ENCODE measurements at regions not wholly inside any gene's neighbourhood (a gene's known extent, or its start where the extent isn't known, plus 50 kb on each side); places are given as distances from the start of the nearest gene placed in this dataset.

DNA sequence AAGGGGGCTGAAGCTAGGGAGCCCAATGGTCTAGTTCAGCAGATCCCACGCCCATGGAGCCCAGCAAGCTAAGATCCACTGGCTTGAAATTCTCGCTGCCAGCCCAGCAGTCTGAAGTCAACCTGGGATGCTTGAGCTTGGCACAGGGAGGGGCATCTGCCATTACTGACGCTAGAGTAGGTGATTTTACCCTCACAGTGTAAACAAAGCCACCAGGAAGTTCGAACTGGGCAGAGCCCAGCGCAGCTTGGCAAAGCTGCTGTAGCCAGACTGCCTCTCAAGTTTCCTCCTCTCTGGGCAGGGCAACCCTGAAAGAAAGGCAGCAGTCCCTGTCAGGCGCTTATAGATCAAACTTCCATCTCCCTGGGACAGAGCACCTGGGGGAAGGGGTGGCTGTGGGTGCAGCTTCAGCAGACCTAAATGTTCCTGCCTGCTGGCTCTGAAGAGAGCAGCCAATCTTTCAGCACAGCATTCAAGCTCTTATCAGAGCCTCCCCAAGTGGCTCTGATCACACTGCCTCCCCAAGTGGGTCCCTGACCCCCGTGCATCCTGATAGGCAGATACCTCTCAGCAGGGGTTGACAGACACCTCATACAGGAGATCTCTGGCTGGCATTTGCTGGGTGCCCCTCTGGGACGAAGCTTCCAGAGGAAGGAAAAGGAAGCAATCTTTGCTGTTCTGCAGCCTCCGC is 167.8 kb downstream of the CCDC71L start:
- TF ChIP-seq, protein P1, sequence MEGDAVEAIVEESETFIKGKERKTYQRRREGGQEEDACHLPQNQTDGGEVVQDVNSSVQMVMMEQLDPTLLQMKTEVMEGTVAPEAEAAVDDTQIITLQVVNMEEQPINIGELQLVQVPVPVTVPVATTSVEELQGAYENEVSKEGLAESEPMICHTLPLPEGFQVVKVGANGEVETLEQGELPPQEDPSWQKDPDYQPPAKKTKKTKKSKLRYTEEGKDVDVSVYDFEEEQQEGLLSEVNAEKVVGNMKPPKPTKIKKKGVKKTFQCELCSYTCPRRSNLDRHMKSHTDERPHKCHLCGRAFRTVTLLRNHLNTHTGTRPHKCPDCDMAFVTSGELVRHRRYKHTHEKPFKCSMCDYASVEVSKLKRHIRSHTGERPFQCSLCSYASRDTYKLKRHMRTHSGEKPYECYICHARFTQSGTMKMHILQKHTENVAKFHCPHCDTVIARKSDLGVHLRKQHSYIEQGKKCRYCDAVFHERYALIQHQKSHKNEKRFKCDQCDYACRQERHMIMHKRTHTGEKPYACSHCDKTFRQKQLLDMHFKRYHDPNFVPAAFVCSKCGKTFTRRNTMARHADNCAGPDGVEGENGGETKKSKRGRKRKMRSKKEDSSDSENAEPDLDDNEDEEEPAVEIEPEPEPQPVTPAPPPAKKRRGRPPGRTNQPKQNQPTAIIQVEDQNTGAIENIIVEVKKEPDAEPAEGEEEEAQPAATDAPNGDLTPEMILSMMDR (IDR thresholded peaks at IDR 0.05): no peak
- no peak for TF ChIP-seq ZFX (IDR thresholded peaks at IDR 0.05; ENCODE audit: borderline replicate concordance)
- H3K27ac ChIP-seq: no peak overlapping the region

DNA sequence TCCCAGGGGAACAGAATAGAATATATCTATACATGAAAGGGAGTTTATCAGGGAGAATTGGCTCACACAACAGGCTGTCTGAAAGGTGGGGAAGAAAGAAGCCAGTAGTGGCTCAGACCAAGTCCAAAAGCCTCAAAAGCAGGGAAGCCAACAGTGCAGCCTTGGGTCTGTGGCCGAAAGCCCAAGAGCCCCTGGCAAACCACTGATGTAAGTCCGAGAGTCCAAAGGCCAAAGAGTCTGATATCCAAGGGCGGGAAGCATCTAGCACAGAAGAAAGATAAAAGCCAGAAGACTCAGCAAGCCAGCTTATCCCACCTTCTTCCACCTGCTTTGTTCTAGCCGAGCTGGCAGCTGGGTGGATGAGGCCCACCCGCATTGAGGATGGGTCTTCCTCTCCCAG is 172.5 kb downstream of the CCDC71L start:
- TF ChIP-seq, protein P1 (IDR thresholded peaks at IDR 0.05): no peak
- no peak for TF ChIP-seq ZFX (IDR thresholded peaks at IDR 0.05; ENCODE audit: borderline replicate concordance)
- H3K27ac ChIP-seq: no peak overlapping the region

DNA sequence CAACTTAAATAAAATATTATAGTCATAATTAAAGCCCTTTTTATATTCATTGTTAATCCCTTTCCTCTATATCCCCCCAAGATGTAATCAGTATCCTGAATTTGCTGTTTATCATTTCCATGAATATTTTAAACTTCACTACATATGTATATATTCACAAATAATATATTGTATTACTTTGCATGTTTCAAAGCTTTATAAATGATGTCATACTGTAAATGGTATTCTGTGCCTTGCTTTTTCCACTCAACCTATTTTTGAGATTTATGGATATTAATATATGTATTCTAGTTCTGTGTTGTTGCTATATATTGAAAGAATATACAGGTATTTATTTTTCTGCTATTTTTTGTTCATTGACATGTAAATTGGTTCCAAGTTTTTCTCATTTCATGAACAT is 173.1 kb downstream of the CCDC71L start:
- no peak overlapping the region for H3K27ac ChIP-seq
- TF ChIP-seq, protein P1 (IDR thresholded peaks at IDR 0.05): no peak
- no peak for TF ChIP-seq ZFX (IDR thresholded peaks at IDR 0.05; ENCODE audit: borderline replicate concordance)

DNA sequence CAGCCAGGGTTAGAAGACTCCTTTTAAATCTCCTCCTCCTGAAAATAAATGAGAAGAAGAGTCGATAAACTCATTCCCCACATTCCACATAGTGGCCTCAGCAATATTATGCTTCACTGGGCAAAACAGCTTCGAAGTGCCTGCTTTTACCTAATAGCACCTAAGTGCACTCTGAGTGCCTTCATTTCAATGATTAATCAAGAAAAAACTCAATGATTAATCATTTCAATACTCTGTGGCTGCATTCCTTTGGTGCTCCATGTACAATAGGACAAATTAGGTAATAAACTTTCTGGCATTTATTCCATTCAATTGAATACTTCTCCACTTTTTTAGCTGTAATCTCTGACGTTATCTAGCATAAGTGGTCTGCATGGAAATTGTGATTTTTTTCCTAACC is 174.6 kb downstream of the CCDC71L start:
- TF ChIP-seq, protein P1 (IDR thresholded peaks at IDR 0.05): no peak
- TF ChIP-seq ZFX (IDR thresholded peaks at IDR 0.05; ENCODE audit: borderline replicate concordance): no peak
- no peak overlapping the region for H3K27ac ChIP-seq

DNA sequence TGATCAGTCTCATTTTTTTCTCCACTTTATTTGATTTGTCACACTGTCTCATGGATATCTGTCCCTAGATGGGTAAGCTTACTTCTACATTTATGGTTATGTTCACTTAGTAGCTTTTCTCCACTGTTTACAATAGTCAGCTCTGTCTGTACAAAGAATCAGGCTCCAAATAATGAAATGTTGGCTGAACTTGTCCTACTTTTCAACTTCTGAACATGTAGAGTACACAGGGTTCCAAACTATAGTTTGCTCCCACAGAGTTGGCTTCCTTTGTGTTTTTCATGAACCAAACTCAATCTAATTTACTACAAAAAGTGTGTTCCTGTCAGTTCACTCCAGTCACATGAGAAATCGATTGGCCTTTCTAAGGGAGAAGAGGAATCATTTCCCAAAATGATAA is 175.0 kb downstream of the CCDC71L start:
- no peak overlapping the region for H3K27ac ChIP-seq
- TF ChIP-seq, protein P1 (IDR thresholded peaks at IDR 0.05): no peak
- TF ChIP-seq ZFX (IDR thresholded peaks at IDR 0.05; ENCODE audit: borderline replicate concordance): no peak

DNA sequence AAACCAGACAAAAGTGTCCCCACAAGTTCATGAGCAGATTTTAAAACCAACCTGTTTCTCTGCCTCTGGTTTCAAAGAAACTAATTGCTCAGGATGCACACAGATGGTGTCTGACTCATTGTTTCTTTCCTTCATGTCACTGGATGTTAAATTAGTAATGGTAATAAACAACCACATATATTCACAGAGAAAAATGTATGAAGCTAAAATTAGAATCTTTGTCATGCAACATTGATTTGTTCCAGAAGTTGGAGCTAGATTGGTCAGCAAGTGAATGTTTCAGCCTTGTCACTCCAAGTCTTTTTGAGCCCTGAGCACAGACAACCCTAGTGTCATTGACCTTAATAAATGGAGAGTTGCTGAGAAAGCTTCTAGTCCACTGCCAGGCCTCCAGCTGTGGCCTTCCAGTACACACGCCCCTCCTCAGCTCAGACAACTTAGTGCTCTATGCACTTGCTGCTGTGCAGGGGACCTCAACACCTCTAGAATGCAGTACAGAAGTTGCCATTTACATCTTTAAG is 175.9 kb downstream of the CCDC71L start:
- no peak for TF ChIP-seq ZFX (IDR thresholded peaks at IDR 0.05; ENCODE audit: borderline replicate concordance)
- TF ChIP-seq, protein P1 (IDR thresholded peaks at IDR 0.05): no peak

DNA sequence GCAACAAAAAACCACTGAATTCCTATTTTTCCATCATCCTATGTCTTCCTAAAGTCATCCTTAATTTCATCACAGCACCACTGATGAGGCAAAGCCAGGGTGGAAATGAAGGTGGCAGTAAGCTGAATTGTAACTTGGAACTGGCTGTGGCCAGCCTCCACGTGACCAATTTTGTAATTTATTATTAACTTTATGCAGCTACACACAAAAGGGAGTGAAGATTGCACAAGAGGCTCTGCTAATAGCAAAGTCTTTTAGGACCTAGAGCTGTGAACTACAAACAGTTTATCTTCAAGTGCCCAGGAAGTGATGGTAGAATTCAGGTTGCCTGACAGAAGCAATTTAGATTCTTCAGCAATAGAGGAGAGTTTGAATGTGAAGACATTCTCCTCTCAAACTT is 176.4 kb downstream of the CCDC71L start:
- H3K27ac ChIP-seq: no peak overlapping the region
- no peak for TF ChIP-seq ZFX (IDR thresholded peaks at IDR 0.05; ENCODE audit: borderline replicate concordance)
- TF ChIP-seq, protein P1 (IDR thresholded peaks at IDR 0.05): no peak

More for the DNA sequence above, 175.9 kb downstream of the CCDC71L start:
- H3K27ac ChIP-seq: no peak overlapping the region

Measured in 22Rv1 (cell line).